ENCODE measurements at regions not wholly inside any gene's neighbourhood (a gene's known extent, or its start where the extent isn't known, plus 50 kb on each side); places are given as distances from the start of the nearest gene placed in this dataset.

DNA sequence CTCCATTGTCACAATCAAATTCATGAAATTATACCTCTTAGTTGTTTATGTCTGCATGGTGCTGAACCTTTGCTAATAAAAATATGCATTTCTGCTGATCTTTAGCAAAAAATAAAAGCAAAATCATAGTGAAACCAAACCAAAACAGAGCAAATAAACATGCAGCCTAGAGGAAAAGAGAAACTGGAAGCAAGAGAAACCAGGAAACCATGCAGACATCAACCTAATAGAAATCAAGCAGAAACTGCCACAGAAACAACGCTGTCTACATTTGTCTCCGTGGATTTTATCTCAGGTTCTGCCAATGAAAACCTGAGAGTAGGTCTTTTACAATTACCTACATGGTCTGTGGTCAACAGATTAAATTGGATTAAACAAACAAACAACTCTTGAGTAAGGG, 173.7 kb downstream of the SYT10 start (continued):
- TF ChIP-seq FOXJ3 (CRISPR knock-in tag; IDR thresholded peaks at IDR 0.05; ENCODE audit: borderline replicate concordance), result no peak
- TF ChIP-seq CENPT (CRISPR knock-in tag; IDR thresholded peaks at IDR 0.05; ENCODE audit: low read depth), result no peak
- no peak for TF ChIP-seq CERS6 (CRISPR knock-in tag; IDR thresholded peaks at IDR 0.05)
- TF ChIP-seq, protein P1, sequence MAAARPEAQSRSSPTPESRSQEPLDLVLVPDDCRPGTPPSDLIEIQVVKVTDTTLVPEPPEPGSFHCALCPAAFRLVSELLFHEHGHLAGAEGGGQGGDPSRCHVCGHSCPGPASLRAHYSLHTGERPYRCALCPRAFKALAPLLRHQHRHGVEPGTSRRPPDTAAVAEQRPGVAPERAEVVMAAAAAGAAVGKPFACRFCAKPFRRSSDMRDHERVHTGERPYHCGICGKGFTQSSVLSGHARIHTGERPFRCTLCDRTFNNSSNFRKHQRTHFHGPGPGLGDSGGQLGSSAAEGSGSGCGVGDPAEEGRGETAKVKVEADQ (CRISPR knock-in tag; IDR thresholded peaks at IDR 0.05; ENCODE audit: borderline replicate concordance), result no peak
- TF ChIP-seq MATR3 (CRISPR knock-in tag; IDR thresholded peaks at IDR 0.05), result no peak
- TF ChIP-seq ATF2 (CRISPR knock-in tag; IDR thresholded peaks at IDR 0.05), result no peak
- no peak for TF ChIP-seq HDAC6 (IDR thresholded peaks at IDR 0.05; ENCODE audit: low read depth, low read length)
- no peak for TF ChIP-seq HNF1B (CRISPR knock-in tag; IDR thresholded peaks at IDR 0.05)
- TF ChIP-seq, protein P2, sequence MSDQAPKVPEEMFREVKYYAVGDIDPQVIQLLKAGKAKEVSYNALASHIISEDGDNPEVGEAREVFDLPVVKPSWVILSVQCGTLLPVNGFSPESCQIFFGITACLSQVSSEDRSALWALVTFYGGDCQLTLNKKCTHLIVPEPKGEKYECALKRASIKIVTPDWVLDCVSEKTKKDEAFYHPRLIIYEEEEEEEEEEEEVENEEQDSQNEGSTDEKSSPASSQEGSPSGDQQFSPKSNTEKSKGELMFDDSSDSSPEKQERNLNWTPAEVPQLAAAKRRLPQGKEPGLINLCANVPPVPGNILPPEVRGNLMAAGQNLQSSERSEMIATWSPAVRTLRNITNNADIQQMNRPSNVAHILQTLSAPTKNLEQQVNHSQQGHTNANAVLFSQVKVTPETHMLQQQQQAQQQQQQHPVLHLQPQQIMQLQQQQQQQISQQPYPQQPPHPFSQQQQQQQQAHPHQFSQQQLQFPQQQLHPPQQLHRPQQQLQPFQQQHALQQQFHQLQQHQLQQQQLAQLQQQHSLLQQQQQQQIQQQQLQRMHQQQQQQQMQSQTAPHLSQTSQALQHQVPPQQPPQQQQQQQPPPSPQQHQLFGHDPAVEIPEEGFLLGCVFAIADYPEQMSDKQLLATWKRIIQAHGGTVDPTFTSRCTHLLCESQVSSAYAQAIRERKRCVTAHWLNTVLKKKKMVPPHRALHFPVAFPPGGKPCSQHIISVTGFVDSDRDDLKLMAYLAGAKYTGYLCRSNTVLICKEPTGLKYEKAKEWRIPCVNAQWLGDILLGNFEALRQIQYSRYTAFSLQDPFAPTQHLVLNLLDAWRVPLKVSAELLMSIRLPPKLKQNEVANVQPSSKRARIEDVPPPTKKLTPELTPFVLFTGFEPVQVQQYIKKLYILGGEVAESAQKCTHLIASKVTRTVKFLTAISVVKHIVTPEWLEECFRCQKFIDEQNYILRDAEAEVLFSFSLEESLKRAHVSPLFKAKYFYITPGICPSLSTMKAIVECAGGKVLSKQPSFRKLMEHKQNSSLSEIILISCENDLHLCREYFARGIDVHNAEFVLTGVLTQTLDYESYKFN (CRISPR knock-in tag; conservative IDR thresholded peaks at IDR 0.05), result no peak
- TF ChIP-seq KLF11 (CRISPR knock-in tag; IDR thresholded peaks at IDR 0.05), result no peak
